GM06990 (cell line): ENCODE measurements at regions not wholly inside any gene's neighbourhood (a gene's known extent, or its start where the extent isn't known, plus 50 kb on each side); places are given as distances from the start of the nearest gene placed in this dataset.

Experiments
- DNase-seq: peaks from one replicate; pipeline ENCODE4 v3.0.0-alpha.2; 2011; ENCODE audit not compliant: insufficient read length; ENCODE audit errors: extremely low read depth
- H3K27me3 ChIP-seq: replicated peaks from 2 replicates; pipeline ENCODE4 v1.6.0; 2011; ENCODE audit warnings: low read length; ENCODE audit not compliant: control insufficient read depth, insufficient read depth
- H3K36me3 ChIP-seq: 2 replicates; pipeline ENCODE4 v1.5.1; 2011; ENCODE audit warnings: low read length; ENCODE audit not compliant: control insufficient read depth, insufficient read depth
- H3K4me3 ChIP-seq: replicated peaks from 2 replicates; pipeline ENCODE4 v1.5.1; 2011; ENCODE audit warnings: low read depth, mild to moderate bottlenecking, control low read depth, low read length
- TF ChIP-seq, protein P1 (sequence below): IDR thresholded peaks from 2 replicates; pipeline ENCODE4 v1.5.1; 2011; ENCODE audit warnings: low read length, control low read depth, mild to moderate bottlenecking, inconsistent platforms; ENCODE audit not compliant: insufficient read depth, poor library complexity, severe bottlenecking

DNA sequence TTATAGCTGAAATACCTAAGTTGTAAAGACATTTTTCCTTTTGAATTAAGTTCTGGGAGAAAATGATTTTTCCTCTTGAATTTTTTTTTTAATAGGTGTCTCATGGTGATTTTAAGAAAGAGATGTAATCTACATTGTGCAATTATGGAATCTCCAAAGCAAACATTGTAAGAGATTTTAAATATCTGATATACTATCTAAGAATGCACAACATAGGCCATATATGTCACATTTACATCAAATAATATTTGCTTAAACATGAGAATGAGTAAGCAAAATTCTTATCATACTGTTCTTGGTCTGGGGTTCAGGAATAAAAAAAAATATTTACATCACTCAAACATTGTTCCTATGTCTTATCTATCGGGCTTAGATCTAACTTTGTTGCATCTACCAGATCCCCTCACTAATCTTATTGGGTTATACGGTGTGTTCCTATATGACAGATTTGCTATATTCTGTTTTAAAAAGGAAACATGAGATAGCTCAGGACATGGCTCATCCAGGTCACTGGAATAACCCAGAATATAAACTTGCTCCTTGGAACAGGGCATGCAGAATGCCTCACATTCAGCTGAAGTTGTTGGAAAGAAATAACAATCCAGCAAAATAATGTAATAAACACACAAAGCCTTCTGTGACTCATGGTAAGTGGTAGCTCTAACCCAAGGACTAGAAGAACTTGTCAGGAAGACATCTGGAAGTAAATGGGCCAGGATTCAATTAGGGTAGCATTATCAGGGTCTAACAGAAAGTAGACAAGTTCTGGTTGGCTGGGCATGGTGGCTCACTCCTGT lies 794.7 kb downstream of the IPMK start:
- DNase-seq = no peak
- TF ChIP-seq, protein P1, sequence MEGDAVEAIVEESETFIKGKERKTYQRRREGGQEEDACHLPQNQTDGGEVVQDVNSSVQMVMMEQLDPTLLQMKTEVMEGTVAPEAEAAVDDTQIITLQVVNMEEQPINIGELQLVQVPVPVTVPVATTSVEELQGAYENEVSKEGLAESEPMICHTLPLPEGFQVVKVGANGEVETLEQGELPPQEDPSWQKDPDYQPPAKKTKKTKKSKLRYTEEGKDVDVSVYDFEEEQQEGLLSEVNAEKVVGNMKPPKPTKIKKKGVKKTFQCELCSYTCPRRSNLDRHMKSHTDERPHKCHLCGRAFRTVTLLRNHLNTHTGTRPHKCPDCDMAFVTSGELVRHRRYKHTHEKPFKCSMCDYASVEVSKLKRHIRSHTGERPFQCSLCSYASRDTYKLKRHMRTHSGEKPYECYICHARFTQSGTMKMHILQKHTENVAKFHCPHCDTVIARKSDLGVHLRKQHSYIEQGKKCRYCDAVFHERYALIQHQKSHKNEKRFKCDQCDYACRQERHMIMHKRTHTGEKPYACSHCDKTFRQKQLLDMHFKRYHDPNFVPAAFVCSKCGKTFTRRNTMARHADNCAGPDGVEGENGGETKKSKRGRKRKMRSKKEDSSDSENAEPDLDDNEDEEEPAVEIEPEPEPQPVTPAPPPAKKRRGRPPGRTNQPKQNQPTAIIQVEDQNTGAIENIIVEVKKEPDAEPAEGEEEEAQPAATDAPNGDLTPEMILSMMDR = no peak
- Histone ChIP-seq H3K27me3 (no peaks in the 10 kb centered on the region), H3K4me3 (no peak overlapping the region), H3K36me3 (no peaks in the 10 kb centered on the region)

DNA sequence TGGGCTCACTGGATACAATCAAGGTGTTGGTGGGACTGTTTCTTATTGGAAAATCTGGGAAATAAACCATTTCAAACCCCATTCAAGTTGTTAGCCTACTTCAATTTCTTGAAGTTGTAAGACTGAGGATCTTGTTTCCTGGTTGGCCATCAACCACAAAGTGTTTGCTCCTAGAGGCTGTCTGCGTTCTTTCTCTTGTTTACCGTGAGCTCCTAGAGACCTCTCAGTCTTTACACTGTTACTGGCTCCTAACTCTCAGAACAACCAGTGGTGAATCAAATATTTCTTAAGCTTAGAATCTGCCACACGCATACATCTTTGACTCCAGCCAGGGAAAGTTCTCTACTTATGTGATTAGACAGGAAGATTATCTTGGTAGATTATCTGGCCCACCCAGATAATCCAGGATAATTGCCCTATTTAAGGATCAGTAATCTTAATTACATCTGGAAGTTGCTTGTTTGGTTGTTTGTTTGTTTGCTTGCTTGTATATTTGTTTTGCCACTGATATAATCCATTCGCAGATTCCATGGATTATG lies 798.7 kb downstream of the IPMK start:
- no peak overlapping the region for H3K4me3 ChIP-seq
- TF ChIP-seq, protein P1 = no peak

DNA sequence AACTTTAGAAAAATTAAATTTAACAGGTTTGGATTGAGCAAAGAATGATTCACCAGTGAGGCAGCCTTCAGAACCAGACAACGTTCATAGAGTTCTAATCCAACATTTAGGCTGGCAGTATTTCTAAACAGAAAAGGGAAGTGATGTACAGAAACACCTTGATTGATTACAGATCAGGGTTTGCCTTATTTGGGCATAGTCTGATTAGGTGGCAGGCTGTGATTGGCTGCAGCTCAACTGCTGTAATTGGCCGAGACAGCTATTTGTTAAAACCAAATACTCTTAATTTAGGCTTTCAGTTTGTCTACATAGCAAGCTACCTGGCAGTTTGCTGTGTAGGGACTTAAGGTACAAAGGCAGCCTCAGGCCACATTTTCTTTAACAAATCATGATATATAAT lies 802.5 kb downstream of the IPMK start:
- Histone ChIP-seq H3K36me3 (no peaks in the 10 kb centered on the region), H3K4me3 (no peak overlapping the region), H3K27me3 (no peaks in the 10 kb centered on the region)
- DNase-seq = no peak
- TF ChIP-seq, protein P1 = no peak

More for the DNA sequence above, 798.7 kb downstream of the IPMK start:
- no peaks in the 10 kb centered on the region for H3K36me3 ChIP-seq
- DNase-seq = no peak
- H3K27me3 ChIP-seq = no peaks in the 10 kb centered on the region

DNA sequence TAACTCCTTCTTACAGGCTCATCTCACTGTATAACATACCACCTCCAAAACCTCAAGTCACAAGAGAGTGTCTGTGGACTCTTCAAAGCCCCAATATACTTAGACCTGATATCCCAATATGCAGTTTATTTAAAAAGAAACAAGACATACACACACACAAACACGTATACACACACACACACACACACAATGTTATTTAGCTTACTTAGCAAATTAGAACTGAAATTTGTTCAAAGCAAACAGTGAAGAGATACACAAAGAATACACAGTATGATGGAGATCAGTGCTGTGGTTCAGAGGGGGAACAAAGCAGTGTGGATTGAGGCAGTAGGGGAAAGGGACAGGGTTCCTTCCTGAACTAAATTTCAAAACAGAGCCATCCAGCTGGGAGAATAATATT lies 807.2 kb downstream of the IPMK start:
- Histone ChIP-seq H3K4me3 (no peak overlapping the region), H3K36me3 (no peaks in the 10 kb centered on the region), H3K27me3 (no peaks in the 10 kb centered on the region)
- TF ChIP-seq, protein P1 = no peak
- DNase-seq = no peak

DNA sequence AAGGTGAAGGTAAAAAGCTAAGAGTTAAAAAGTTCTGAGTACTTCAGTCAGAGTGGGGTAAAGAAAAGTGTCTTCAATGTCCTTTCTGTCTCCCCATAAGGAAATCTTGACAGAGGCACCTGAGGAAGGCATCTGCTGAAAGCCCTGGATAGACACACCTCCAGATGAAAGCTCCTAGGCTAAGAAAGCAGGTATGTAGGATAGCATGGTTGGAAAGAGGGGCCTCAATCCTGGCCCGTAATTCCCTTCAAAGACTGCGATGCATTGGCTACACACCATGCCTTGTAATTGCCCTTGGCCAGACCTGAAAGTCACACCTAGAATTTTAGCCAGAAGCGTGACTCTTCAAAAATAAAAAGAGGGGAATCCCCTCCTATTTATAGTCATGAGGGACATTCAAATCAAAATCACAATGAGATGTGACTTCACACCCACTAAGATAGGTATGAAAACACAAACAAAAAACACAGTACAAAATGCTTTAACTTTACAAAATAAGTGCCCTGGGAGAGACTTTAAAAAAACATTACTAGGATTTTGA lies 809.7 kb downstream of the IPMK start:
- TF ChIP-seq, protein P1 = no peak
- H3K27me3 ChIP-seq = no peaks in the 10 kb centered on the region
- H3K36me3 ChIP-seq = no peaks in the 10 kb centered on the region
- DNase-seq = no peak
- H3K4me3 ChIP-seq = no peak overlapping the region
